Kidney epithelial cell (primary cell): ENCODE measurements at regions not wholly inside any gene's neighbourhood (a gene's known extent, or its start where the extent isn't known, plus 50 kb on each side); places are given as distances from the start of the nearest gene placed in this dataset.
"Not testable (repeated sequence)": the region's sequence is repeated elsewhere in the genome, so short reads cannot be mapped to it uniquely, and the experiment has no call there.

Experiments used
- DNase-seq: peaks from one replicate; pipeline ENCODE4 v3.0.0-alpha.2; 2010; ENCODE audit warnings: low read depth
- H3K27me3 ChIP-seq: 2 replicates; pipeline ENCODE4 v1.6.0; 2011; ENCODE audit warnings: low read length; ENCODE audit not compliant: control insufficient read depth, insufficient read depth
- H3K36me3 ChIP-seq: 2 replicates; pipeline ENCODE4 v1.5.1; 2011; ENCODE audit warnings: low read length; ENCODE audit not compliant: control insufficient read depth, insufficient read depth
- H3K4me3 ChIP-seq: 2 replicates; pipeline ENCODE4 v1.5.1; 2011; ENCODE audit warnings: low read depth, mild to moderate bottlenecking, control low read depth, low read length
- TF ChIP-seq, protein P1 (sequence below): IDR thresholded peaks from 2 replicates; pipeline ENCODE4 v1.5.1; 2011; ENCODE audit warnings: mild to moderate bottlenecking, moderate library complexity, low read length, control low read depth, inconsistent platforms; ENCODE audit not compliant: insufficient read depth, poor library complexity, severe bottlenecking

DNA sequence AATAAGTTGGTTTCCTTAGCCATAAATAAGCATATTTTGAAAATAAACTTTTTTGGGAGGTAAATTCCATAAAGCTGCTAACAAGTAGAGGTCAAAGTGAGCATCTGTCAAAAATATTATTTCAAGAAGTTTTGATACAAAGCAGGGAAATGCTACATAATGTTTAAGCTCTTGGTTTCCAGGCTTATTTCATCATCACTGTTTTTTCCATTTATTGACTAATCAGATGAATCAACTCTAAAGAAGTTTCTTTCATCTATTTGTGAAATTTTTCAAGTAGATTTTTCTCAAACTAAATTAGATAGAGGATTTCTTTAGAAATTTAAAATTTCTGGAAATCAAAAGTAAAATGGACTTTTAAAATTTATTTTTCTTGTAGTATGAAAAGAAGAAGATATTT is 89.5 kb upstream of the TBX18 start:
- no peak for DNase-seq
- Histone ChIP-seq H3K27me3 (no peaks in the 10 kb centered on the region), H3K36me3 (no peaks in the 10 kb centered on the region), H3K4me3 (no peak overlapping the region)
- TF ChIP-seq, protein P1, sequence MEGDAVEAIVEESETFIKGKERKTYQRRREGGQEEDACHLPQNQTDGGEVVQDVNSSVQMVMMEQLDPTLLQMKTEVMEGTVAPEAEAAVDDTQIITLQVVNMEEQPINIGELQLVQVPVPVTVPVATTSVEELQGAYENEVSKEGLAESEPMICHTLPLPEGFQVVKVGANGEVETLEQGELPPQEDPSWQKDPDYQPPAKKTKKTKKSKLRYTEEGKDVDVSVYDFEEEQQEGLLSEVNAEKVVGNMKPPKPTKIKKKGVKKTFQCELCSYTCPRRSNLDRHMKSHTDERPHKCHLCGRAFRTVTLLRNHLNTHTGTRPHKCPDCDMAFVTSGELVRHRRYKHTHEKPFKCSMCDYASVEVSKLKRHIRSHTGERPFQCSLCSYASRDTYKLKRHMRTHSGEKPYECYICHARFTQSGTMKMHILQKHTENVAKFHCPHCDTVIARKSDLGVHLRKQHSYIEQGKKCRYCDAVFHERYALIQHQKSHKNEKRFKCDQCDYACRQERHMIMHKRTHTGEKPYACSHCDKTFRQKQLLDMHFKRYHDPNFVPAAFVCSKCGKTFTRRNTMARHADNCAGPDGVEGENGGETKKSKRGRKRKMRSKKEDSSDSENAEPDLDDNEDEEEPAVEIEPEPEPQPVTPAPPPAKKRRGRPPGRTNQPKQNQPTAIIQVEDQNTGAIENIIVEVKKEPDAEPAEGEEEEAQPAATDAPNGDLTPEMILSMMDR = no peak

DNA sequence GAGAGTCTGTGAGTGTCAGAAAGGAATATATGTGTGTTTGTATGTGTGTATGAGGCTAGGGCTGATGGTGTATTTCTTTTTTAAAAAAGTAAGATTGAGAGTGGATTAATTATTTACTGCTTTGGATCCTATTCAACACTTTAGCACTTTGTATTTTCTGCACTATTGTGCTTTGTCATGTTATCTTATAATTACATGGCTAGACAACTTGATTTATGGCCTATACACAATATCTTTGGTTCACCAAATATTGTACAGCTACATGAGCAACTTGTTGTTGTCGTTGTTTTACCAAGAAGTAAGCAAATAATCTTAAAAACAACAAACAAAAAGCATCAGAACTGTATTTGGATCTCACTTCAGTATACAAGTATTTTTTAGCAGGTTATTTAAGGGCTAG is 84.6 kb upstream of the TBX18 start:
- Histone ChIP-seq H3K36me3 (no peaks in the 10 kb centered on the region), H3K4me3 (no peak overlapping the region), H3K27me3 (no peaks in the 10 kb centered on the region)
- DNase-seq = no peak
- TF ChIP-seq, protein P1 = no peak

DNA sequence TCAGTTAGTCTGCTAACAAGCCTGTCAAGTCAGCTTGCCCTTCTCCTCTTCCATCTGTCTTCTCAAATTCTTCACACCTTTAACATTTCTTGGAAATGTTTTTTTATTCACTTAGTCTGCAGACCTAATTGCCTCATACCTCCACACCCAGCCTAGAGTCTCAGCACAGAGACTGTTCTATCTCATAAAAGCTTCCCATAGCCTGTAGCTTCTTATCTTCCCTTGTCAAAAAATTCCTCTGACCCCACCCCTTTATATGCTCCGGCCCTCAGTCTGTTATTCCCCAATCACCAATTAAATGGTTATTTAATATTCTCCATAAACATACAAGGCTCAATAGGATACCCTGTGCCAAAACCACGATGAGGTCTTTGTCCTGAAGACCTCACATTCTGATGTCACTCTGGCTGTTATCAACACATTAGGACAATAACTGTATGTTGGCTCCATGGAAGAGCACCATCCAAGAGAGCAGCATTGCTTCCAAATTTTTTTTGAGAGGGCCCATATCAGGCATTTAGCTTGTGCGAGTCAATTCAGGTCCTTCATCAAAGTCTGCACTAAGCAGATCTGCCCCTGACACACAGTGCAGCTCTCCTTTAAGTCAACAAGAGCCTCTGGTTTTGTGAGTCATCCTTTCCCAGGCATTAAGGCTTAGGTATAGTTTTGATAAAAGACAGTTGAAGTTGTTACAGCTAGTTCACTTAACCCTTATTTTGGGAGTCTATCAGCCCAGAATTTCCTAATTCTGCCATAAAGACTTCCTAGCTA is 83.2 kb upstream of the TBX18 start:
- no peak for DNase-seq
- Histone ChIP-seq H3K36me3 (no peaks in the 10 kb centered on the region), H3K4me3 (no peak overlapping the region), H3K27me3 (no peaks in the 10 kb centered on the region)
- TF ChIP-seq, protein P1 = no peak

DNA sequence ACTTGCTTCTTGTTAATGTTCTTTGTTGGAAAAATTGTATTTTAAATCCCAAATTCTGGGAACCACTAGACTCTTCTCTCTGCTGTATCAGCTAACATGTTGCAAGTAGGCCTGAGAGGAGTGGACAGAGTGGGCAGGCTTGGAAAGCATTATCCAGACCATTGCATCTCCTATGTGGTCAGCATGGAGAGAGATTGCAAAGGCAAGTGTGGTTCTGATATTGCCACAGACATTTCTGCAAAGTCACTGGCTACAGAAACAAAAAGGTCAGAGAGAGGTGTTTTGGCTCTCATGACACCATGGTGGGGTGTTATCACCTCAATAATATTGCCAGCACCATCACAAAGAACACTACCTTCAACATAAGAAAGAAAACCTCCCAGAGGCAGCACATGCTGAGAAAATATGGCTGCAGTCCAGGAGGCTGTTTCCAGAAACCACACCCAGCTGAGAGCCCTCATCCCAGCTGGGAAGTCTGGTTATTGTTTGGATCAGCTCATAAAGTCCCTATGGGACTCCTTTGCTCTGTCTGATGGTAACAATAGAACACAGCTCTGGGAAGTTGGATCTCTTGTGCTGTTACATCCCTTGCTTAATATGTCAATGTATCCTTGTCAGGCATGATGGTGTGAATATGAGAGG is 78.2 kb upstream of the TBX18 start:
- Histone ChIP-seq H3K36me3 (no peaks in the 10 kb centered on the region), H3K27me3 (no peaks in the 10 kb centered on the region), H3K4me3 (no peak overlapping the region)
- TF ChIP-seq, protein P1 = no peak
- no peak for DNase-seq

DNA sequence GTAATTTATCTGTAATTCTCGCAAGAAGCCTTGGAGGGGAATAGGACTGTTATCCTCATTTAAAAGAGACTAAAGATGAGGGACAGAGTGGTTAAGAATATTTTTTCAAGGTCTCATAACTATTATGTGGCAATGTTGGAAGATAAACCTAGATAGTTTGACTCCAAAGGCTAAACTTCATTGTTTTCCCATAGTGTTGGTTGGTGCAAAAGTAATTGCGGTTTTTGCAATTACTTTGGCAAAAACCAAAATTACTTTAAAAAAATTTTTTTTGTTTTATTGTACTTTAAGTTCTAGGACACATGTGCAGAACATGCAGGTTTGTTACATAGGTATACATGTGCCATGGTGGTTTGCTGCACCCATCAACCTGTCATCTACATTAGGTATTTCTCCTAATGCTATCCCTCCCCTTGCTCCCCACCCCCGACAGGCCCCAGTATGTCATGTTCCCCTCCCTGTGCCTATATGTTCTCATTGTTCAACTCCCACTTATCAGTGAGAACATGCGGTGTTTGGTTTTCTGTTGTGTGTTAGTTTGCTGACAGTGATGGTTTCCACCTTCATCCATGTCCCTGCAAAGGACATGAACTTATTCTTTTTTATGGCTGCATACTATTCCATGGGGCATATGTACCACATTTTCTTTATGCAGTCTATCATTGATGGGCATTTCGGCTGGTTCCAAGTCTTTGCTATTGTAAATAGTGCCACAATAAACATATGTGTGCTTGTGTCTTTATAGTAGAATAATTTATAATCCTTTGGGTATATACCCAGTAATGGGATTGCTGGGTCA is 72.9 kb upstream of the TBX18 start:
- H3K27me3 ChIP-seq, H3K4me3 ChIP-seq, DNase-seq, H3K36me3 ChIP-seq: not testable (repeated sequence)

DNA sequence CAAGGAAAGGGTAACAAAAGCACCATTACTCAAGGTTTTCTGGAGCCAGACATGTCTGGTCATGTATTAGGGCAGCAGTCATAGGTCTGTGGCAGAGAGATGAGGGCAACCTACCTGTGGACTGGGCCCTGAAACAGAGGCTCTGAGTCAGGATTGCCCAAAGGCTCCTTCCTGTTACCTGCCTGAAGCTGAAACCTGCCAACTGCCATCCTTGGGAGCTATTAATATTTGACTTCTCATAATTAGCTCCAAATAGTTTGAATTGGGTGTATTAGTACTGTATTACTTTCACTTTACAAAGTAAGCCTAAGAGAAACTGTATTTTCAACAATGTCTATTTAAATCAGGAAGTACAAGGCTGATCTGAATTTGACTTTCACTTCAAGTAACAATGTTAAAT is 72.0 kb upstream of the TBX18 start:
- Histone ChIP-seq H3K4me3 (no peak overlapping the region), H3K27me3 (no peaks in the 10 kb centered on the region), H3K36me3 (no peaks in the 10 kb centered on the region)
- no peak for DNase-seq
- TF ChIP-seq, protein P1 = no peak
